Right cardiac atrium (tissue), 5 donors: ENCODE measurements at regions not wholly inside any gene's neighbourhood (a gene's known extent, or its start where the extent isn't known, plus 50 kb on each side); places are given as distances from the start of the nearest gene placed in this dataset.

ENCODE experiments used
- ATAC-seq, 2 donors: fragments of 200-7000 bp; cut with Tn5 transposase; one replicate each; pipeline versions ENCODE4 v1.8.0 to v1.9.1; 2020; ENCODE audit warnings: moderate library complexity in 2 of 2, mild to moderate bottlenecking in 1 of 2
- DNase-seq, 3 donors: peaks; one replicate each; pipeline ENCODE4 v3.0.0-alpha.2; 2020
- H3K27ac ChIP-seq: one replicate; pipeline ENCODE4 v1.5.1; 2013; ENCODE audit warnings: mild to moderate bottlenecking, low read length, control low read depth, moderate library complexity
- H3K27me3 ChIP-seq: one replicate; pipeline ENCODE4 v1.6.1; 2013; ENCODE audit not compliant: control insufficient read depth, insufficient read depth
- H3K4me1 ChIP-seq: one replicate; pipeline ENCODE4 v1.6.1; 2013; ENCODE audit warnings: low read length; ENCODE audit not compliant: control insufficient read depth, insufficient read depth
- H3K4me3 ChIP-seq: one replicate; pipeline ENCODE4 v1.5.1; 2013; ENCODE audit warnings: low read length, control low read depth
- H3K9me3 ChIP-seq: one replicate; pipeline ENCODE4 v1.6.1; 2013; ENCODE audit warnings: low read length; ENCODE audit not compliant: control insufficient read depth
- WGBS: extraction: QIAGEN DNeasy Blood & Tissue Kit; methylation state at CpG from one replicate; pipeline ENCODE4 v1.1.7; 2013; 5-methylcytosine and 5-hydroxymethylcytosine counted together
- intact Hi-C, 4 donors: fragments of 100-400 bp; cut with DNase I; formaldehyde crosslinking; loops; one replicate each; pipeline versions ENCODE4 v1.11.0 to v1.14.0; 2022 to 2023
- donor health status: healthy with polysubstance abuse.
- donor health status: DM: no; HTN: yes; CAD: no.
- donor health status: DM: no; HTN: no; CAD: no.
- donor health status: DM: no; HTN: yes; CAD: no; lungs with severe emphysema.
- donor health status: DM: yes; HTN: yes; CAD: no.

GRCh38 chr10:29924436-29924835 lies 134.9 kb downstream of the JCAD start:
- Histone ChIP-seq H3K9me3 (no peaks in the 10 kb centered on the region), H3K4me1 (no peaks in the 10 kb centered on the region), H3K27me3 (no peaks in the 10 kb centered on the region), H3K4me3 (no peak overlapping the region), H3K27ac (no peak overlapping the region)
- DNase-seq, result no peak
- 96% methylated on average over 3 of the region's 3 CpGs for WGBS
- no peak for ATAC-seq
- intact Hi-C loops, result no loop called here

- Histone ChIP-seq H3K27me3 (no peaks in the 10 kb centered on the region), H3K4me3 (no peak overlapping the region), H3K27ac (no peak overlapping the region), H3K4me1 (no peaks in the 10 kb centered on the region), H3K9me3 (no peaks in the 10 kb centered on the region)
- intact Hi-C loops, result no loop called here
- WGBS, result 73% methylated on average over 7 of the region's 7 CpGs
- ATAC-seq (no peak), DNase-seq (no peak)
These were observed 135.9 kb downstream of the JCAD start for GRCh38 chr10:29923416-29923965.

GRCh38 chr10:29922892-29923291 lies 136.5 kb downstream of the JCAD start:
- Histone ChIP-seq H3K27me3 (no peaks in the 10 kb centered on the region), H3K4me1 (no peaks in the 10 kb centered on the region), H3K4me3 (no peak overlapping the region), H3K9me3 (no peaks in the 10 kb centered on the region), H3K27ac (no peak overlapping the region)
- WGBS, result 79% methylated on average over 4 of the region's 4 CpGs
- DNase-seq, result no peak
- intact Hi-C loops, result no loop called here
- ATAC-seq, result no peak

- ATAC-seq (no peak), DNase-seq (no peak)
- Histone ChIP-seq H3K27me3 (no peaks in the 10 kb centered on the region), H3K9me3 (no peaks in the 10 kb centered on the region), H3K27ac (no peak overlapping the region), H3K4me1 (no peaks in the 10 kb centered on the region), H3K4me3 (no peak overlapping the region)
- intact Hi-C loops, result no loop called here
- WGBS, result 80% methylated on average over 1 of the region's 1 CpG
These were observed 137.2 kb downstream of the JCAD start for GRCh38 chr10:29922226-29922625.

- H3K9me3 ChIP-seq, result no peaks in the 10 kb centered on the region
- DNase-seq, result no peak
- ATAC-seq, result no peak
- no peak overlapping the region for H3K4me3 ChIP-seq
- 56% methylated on average over 7 of the region's 7 CpGs for WGBS
- H3K4me1 ChIP-seq, result no peaks in the 10 kb centered on the region
- no peaks in the 10 kb centered on the region for H3K27me3 ChIP-seq
- intact Hi-C loops, result no loop called here
- no peak overlapping the region for H3K27ac ChIP-seq
These were observed 138.3 kb downstream of the JCAD start for GRCh38 chr10:29921071-29921446.

GRCh38 chr10:29920408-29921070 lies 138.8 kb downstream of the JCAD start:
- ATAC-seq, result no peak
- H3K27me3 ChIP-seq, result no peaks in the 10 kb centered on the region
- WGBS, result 85% methylated on average over 9 of the region's 9 CpGs
- no peak overlapping the region for H3K27ac ChIP-seq
- no peak overlapping the region for H3K4me3 ChIP-seq
- no peak for DNase-seq
- no peaks in the 10 kb centered on the region for H3K4me1 ChIP-seq
- intact Hi-C loops, result no loop called here
- no peaks in the 10 kb centered on the region for H3K9me3 ChIP-seq

- no peak for ATAC-seq
- 87% methylated on average over 3 of the region's 3 CpGs for WGBS
- intact Hi-C loops, result no loop called here
These were observed 140.6 kb downstream of the JCAD start for GRCh38 chr10:29918623-29919400.

GRCh38 chr10:29917311-29917710 lies 142.1 kb downstream of the JCAD start:
- Histone ChIP-seq H3K9me3 (no peaks in the 10 kb centered on the region), H3K4me1 (no peaks in the 10 kb centered on the region), H3K27me3 (no peaks in the 10 kb centered on the region), H3K4me3 (no peak overlapping the region), H3K27ac (no peak overlapping the region)
- intact Hi-C loops, result no loop called here
- no peak for DNase-seq
- 64% methylated on average over 4 of the region's 4 CpGs for WGBS
- peak in 1 of 2 donors; percentile 26 for ATAC-seq

More at GRCh38 chr10:29918623-29919400, 140.6 kb downstream of the JCAD start:
- H3K27ac ChIP-seq, result no peak overlapping the region
- H3K9me3 ChIP-seq, result no peaks in the 10 kb centered on the region
- H3K27me3 ChIP-seq, result no peaks in the 10 kb centered on the region
- H3K4me1 ChIP-seq, result no peaks in the 10 kb centered on the region
- no peak overlapping the region for H3K4me3 ChIP-seq
- no peak for DNase-seq

- H3K4me1 ChIP-seq, result no peaks in the 10 kb centered on the region
- no peak overlapping the region for H3K4me3 ChIP-seq
- 96% methylated on average over 4 of the region's 4 CpGs for WGBS
- no peaks in the 10 kb centered on the region for H3K27me3 ChIP-seq
- DNase-seq, result no peak
- intact Hi-C loops, result no loop called here
- no peak overlapping the region for H3K27ac ChIP-seq
- H3K9me3 ChIP-seq, result no peaks in the 10 kb centered on the region
- no peak for ATAC-seq
These were observed 142.7 kb downstream of the JCAD start for GRCh38 chr10:29916669-29917068.

GRCh38 chr10:29914986-29915785 lies 144.2 kb downstream of the JCAD start:
- no peaks in the 10 kb centered on the region for H3K9me3 ChIP-seq
- no peak overlapping the region for H3K4me3 ChIP-seq
- DNase-seq, result no peak
- no peak overlapping the region for H3K27ac ChIP-seq
- no peak for ATAC-seq
- WGBS, result 80% methylated on average over 3 of the region's 3 CpGs
- intact Hi-C loops, result no loop called here
- no peaks in the 10 kb centered on the region for H3K27me3 ChIP-seq
- H3K4me1 ChIP-seq, result no peaks in the 10 kb centered on the region

GRCh38 chr10:29908962-29909361 lies 150.4 kb downstream of the JCAD start:
- WGBS, result 59% methylated on average over 6 of the region's 6 CpGs
- Histone ChIP-seq H3K27me3 (no peaks in the 10 kb centered on the region), H3K4me1 (no peaks in the 10 kb centered on the region), H3K27ac (no peak overlapping the region), H3K4me3 (no peak overlapping the region), H3K9me3 (no peaks in the 10 kb centered on the region)
- intact Hi-C loops, result no loop called here
- DNase-seq (no peak), ATAC-seq (no peak)
